ENCODE measurements at regions not wholly inside any gene's neighbourhood (a gene's known extent, or its start where the extent isn't known, plus 50 kb on each side); places are given as distances from the start of the nearest gene placed in this dataset.

DNA sequence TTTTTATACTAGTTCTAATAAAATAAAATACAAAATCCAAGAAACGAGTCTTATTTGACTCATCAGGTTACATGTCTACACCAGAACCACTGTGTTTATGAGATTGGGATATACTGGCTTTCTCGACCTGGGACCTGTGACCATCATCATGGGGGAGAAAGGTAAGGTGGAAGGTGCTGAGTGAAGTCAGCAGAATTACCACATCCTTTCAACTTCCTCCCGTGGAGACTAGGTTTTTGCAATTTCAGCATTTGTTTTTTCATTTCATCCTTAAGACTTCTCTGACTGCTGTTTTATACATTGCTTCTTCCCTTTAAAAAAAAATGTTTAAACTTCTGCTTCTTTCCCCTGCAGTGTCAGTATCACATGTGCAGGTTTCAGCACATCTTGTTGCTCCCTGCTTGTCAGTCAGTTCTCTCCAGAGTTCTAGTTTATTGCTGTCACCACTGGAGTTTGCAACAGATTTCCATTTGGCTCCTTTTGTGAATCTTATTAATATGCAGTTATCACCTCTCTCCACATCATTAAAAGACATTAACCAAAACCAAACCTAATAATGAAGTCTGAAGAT is 60.4 kb upstream of the HAO2 start:
- no peak for DNase-seq (ENCODE audit: low read depth in 3 of 3)

DNA sequence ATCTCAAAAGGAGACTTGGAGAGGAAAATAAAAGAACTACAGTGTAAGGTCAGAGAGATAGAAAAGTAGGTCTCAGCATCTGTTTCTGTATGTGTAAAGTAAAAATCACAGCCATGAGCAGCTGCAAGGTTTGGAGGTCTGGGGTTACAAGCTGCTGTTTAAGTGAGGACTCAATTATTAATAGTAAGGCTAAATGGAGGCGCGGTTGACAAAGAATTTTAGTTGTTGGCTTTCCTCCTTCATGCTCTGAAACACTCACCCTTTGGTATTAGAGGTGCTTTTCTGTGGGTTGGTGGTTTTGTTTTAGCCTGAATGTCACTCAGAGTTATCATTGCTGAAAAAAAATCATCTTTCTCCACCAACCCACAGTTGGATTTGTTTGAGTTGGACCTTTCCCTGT is 59.8 kb upstream of the HAO2 start:
- no peak for DNase-seq (ENCODE audit: low read depth in 3 of 3)

DNA sequence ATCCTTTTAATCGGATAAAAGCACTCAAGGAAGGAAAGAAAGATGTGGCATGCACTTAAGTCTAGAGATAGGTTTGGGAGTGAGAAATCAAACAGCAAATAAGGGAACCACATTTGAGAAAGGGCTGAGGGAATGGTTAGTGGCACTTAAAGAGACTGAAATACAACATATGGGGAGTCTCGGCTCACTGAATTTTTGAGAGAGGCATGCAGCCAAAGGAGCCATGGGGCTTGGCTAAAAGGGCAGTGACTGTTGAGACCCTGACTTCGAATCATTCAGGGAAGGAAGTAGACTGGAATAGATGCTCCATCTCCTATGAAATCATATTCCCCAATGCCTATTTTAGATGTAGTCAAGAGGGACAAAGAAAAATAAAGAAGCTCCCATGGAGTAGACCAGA is 58.3 kb upstream of the HAO2 start:
- DNase-seq (ENCODE audit: low read depth in 3 of 3) = no peak

DNA sequence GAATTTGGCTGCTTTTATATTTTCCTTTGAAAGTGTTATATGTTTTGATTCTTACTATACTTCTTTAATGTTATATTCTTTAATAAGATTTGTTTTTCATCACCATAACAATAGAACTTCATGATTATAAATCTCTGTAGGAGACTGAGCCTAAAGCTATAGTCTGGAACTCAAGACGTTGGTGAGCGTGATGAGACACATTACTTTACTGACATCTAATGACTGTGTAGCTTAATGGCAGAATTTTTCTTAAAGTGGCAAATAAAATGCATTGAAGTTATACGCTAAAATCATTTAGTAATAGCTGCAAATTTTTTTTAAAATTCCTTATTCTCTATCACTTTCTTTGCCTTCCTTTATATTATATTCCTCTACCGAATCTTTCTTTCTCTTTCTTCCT is 56.1 kb upstream of the HAO2 start:
- DNase-seq (ENCODE audit: low read depth in 3 of 3) = no peak

DNA sequence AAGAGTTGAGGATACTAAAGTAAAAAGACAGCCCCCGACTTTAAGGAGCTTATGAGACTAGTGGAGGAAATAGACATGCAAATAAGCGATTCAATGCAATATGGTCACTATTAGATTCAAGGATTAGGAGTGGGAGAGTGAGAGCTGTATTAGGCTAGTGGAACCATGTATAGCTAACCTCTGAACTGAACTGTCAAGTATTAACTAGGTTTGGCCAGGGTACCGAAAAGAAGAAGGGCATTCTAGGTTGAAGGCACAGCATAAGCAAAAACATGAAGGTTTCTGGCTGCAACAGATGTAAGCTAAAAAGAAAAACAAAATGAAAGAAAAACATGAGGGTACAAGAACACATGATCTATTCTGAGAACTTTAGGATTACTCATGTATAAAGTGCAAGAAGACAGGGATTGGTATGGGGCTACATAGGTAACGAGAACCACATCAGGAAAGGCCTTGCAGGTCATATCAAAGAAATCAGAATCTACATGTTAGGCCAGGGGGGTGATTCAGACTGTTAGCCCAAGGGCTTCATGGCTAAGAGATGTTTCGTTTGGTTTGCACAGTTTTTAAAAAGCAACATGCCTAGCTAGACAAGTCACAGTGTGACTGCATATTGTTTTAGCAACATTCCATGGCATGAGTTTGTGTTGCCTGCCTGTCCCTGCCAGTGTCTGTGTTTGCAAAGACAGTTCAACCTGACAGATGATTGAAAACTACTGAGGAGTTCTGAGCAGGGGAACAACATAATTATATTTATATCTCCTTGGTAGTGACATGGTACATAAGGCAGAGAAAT is 54.4 kb upstream of the HAO2 start:
- DNase-seq (ENCODE audit: low read depth in 3 of 3) = no peak

DNA sequence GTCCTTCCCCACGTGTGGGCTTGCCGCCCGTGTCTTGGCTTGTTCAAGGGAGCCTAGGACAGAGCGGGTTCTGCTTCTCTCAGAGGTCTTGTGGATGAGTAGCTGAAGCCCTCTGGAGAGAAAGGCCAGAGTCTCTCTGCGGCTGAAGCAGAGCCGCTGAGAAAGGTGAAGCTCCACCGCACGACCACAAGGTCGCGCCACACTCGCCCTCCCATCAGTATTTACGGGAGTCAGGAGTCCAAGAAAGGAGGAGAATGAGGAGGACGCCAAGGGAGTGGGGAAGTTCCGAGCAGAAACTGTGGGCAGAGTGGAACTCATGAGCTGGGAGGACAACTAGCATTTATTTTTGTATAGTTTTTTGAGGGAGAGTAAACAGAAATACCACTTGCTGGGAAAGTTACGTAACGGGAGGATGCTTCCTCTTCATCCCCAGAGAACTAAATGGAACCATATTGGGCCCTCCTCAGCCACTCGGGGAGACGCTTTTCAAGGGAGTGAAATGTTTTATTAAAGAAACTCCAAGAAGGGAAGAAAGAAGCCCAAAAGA is 51.6 kb upstream of the HAO2 start:
- DNase-seq (ENCODE audit: low read depth in 3 of 3) = no peak

DNA sequence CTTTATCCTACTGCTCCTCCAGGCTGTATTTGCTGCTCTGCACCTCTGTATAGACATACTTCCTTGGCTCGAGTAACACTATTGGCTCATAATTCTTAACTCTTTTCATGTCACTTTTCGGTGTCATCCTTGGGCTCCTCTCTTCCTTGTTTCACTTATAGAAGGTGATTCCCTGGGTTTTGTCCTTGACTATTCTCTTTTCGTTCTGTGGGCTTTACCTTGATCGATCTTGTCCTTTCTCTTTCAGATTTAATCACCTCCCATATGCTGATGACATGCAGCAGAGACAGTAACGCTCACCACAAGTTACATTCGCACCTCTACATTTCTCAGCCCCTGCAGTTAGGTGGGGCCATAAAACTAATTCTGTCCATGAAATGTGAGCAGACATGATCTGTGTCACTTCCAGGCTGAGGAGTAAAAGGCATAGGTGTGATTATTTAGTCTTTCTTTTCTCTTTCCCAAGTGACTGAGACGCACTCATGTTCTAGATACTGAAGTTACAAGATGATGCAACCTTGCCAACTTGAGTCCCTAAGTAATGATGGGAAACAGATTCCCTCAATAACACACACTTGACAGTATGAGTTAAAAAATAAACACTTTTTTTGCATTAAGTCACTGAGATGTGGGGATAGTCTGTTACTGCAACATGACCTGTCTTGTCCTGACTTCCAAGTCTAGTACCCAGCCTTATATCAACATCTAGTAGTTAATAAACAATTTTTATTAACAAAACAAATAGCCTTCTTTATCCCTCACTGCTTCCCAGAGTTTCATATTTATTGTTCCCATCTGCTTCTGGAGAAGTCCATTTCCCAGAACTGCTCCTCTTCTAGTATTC is 49.9 kb upstream of the HAO2 start:
- DNase-seq (ENCODE audit: low read depth in 3 of 3) = no peak
